NCI-H1417 (cell line): ENCODE measurements at regions not wholly inside any gene's neighbourhood (a gene's known extent, or its start where the extent isn't known, plus 50 kb on each side); places are given as distances from the start of the nearest gene placed in this dataset.
"Not testable (repeated sequence)": the region's sequence is repeated elsewhere in the genome, so short reads cannot be mapped to it uniquely, and the experiment has no call there.

Experiments used
- DNase-seq, 3 experiments: peaks; one replicate each; lab custom pipeline; 2025; lab: John Stamatoyannopoulos, UW

DNA sequence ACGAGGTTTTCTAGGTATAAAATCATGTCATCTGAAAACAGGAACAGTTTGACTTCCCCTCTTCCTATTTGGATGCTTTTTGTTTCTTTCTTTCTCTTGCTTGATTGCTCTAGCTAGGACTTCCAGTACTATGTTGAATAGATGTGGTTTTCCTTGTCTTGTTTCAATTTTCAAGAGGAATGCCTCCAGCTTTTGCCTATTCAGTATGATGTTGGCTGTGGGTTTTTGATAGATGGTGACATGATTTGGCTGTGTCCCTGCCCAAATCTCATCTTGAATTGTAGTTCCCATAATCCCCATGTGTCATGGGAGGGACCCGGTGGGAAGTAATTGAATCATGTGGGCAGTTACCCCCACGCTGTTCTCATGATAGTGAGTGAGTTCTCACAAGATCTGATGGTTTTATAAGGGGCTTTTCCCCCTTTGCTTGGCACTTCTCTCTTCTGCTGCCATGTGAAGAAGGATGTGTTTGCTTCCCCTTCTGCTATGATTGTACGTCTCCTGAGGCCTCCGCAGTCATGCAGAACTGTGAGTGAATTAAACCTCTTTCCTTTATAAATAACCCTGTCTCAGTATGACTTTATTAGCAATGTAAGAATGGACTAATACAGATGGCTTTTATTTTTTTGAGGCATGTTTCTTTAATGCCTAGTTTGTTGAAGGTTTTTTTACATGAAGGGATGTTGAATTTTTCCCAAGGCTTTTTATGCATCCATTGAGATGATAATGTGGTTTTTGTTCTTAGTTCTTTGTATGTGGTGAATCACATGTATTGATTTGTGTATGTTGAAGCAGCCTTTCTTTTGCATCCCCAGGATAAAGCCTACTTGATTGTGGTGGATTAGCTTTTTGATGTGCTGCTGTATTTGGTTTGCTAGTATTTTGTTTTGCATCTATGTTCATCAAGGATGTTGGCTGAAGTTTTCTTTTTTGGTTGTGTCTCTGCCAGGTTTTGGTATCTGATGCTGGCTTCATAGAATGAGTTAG lies 239.1 kb downstream of the THBS2 start:
- DNase-seq = no peak

DNA sequence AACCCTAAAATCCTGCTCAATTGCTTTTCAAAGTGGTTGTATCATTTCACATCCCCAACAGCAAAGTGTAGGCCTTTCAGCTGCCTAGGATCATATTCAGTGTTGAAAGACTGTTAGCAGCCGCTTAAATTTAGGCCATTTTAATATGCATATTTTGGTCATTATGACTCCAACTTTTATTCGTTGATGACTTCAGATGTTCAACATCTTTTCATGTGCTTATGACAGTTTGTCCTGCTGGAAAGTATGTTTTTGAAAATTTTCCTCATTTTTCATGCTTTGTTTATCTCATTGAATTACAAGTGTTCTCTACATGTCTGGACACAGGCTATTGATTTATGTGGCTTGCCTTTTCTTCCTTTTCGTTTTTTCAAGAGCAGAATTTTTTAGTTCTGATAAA lies 244.0 kb downstream of the THBS2 start:
- no peak for DNase-seq

DNA sequence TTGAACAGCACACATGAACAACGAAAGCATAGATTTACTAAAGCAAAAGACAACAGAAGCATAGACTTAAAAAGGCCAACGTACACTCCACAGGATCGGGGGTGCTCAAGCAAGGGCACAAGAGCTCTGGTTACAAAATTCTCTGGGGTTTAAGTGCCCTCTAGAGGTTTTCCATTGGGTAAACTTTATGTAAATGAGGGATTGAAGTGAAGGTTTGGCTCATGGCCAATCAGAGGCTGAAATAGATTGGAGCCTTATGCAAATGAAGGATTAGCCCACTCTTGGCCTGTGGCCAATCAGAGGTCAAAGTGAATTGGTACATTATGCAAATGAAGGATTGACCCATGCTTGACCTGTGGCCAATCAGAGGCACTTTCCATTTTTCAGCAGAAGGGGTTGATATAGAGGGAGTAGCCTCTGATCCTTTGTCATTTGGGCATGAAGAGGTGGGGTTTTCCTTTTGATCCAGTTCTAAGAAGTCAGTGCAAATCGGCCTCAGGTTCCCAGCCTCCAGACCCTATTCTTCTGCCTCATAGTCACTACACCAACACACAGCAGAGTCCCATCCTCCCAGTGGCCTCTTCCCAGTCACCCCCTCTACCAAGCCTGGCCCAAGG lies 244.9 kb downstream of the THBS2 start:
- peak in 2 of 3 experiments; percentile 52 to 56 for DNase-seq

DNA sequence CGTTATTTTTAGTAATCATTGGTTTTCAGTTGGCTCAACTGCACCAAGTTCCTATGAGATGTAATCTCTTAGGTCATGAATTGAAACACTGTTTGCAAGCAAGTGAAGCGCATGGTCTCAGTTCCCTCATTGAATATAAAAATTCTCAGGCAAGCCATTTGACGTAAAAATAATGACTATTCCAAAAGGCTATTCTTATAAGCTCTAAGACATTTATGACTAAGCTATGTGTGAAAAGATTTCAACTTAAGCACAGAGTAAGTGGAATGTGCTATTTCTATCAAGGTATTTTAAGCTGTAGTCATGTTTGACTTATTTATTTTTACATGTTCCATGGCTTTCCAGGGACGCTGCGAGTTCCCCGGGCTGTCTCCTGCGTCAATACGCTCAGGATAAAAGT lies 248.5 kb downstream of the THBS2 start:
- no peak for DNase-seq

DNA sequence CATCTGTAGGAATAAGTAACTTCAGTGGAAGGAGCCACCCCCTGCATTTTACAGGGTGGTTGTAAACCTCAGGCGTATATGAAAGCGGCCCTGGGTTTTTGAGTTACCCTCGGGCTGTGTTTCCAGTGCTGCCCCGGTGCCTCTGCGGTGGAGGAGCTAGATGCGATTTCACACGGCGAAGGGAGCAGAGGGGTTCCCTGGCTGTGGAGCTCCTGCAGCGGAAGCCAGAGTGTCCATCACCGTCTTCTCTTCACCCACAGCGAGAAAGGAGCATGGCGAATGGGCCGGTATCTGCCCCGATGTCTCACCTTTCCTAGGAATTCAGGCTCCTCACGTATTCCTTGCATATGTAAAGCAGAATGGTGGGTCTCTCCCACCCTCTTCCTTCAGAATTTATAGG lies 253.6 kb downstream of the THBS2 start:
- no peak for DNase-seq

DNA sequence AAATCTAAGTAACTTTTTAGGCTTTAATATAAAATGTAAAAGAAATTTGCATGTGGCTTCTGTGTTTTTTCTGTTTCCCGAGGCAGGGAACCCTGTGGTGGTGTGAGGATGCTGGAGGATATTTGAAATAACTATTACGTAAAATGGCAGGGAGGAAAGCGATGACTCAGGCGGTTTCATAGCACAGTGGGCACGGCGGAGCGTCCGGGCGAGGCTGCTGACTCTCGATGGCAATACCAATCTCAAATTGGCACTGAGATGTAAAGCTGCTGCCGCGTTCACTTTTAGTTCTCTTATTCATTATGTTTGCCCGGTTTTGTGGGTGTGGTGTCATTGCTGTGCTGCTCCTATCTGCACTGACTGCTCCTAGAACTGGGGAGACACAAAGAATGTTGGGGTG lies 254.3 kb downstream of the THBS2 start:
- DNase-seq = no peak

DNA sequence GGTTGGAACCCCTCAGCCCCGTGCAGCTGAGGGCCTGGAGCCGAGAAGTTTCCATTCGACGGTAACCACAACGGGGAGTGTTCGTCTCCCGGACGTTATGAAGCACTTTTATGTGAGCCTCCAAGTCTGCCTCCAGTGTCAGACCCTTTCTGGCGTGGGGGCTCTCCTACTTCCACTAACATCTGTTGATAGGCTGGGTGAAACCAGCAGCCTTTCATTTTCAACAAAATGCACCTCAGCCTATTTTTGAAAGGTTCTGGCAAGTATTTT lies 257.4 kb downstream of the THBS2 start:
- no peak for DNase-seq

DNA sequence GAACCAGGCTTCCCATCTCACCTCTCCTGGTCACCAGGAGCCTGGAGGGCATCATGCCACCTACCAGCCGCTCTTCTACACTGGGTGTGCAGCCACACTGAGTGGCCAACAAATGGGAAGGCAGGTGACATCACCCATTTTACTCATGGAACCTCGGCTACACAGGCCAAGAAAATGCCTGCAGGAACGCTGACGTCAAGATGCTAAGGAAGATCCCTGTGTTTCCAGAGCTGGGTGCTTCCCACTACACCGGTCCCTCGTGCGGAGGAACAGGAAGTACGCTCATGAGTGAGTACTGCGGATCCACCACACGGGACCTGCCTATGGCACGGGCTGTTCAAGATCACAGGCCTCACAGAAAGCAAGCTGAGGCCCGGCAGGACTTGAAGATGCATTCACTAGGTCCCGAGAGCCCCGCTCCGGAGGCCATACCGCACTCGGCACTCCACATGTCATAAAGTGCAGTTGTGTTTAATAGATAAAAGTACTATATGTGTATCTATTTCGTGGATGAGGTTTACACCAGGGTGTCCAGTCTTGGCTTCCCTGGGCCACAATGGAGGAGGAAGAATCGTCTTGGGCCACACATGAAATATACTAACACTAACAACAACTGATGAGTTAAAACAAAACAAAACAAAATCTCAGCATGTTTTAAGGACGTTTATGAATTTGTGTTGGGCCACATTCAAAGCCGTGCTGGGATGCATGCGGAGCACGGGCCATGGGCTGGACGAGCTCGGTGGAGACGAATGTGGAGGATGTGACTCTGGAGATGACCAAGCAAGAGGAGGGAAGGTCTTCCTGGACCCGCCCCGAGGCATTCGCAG lies 257.9 kb downstream of the THBS2 start:
- DNase-seq = no peak

DNA sequence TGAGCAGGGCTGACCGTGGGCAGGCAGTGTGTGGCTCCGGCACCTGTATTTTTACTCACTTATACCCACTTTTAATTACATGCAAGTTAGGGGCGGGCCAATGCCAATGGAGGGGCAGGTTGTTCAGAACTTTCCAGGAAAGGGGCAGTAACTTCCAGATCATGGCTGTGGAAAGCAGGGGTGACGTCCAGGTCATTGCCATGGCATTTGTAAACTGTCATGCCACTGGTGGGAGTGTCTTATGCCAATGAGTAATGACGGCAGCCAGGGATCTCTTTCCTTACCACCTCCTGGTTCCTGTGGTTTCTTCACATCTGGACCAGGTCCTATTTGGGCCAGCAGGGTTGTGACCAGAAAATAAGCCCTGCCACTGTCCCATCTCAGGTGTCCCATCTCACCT lies 258.7 kb downstream of the THBS2 start:
- no peak for DNase-seq

DNA sequence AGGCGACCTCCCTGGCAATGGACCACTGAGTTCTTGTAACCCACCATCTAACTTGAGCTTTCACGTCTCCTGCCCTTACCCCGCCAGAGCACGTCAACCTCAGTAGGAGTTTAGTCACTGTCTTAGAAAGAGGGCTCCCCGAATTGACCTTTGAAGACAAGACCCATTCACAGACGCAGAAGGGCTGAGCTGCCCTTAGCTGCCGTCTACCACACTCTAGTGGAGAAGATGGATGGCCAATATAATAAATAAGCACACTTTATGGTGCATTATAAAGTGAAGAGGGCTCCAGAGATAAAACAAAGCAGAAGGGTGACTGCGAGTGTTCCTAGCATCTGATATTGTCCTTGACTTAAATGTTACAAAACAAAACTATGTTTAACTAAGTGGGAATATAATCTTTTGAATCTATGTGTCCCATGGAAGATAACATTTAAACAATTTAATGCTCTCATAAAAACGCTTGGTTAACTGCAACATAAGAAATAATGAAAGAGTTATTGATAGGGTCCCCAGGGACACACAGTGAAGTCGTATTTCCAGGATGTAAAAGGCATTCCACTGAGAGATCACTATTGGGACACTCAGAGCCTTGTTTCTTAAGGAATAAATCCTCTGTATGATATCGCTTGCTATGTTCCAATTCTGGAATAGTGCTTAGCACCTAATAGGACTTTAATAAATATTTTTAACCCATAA lies 261.1 kb downstream of the THBS2 start:
- peak in 1 of 3 experiments; percentile 43 for DNase-seq

DNA sequence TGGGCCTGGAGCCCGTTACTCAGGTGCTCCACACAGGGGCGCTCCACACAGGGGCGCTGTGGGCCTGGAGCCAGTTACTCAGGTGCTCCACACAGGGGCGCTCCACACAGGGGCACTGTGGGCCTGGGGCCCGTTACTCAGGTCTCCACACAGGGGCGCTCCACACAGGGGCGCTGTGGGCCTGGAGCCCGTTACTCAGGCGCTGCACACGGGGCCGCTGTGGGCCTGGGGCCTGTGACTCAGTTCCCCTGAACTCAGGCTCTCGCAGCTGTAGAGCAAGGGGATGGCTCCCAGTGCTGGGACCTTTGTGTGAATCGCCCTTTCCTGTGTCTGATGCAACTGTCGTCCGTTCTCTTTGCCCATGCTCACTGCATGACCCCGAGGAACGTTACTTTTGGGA lies 262.0 kb downstream of the THBS2 start:
- not testable (repeated sequence) for DNase-seq

DNA sequence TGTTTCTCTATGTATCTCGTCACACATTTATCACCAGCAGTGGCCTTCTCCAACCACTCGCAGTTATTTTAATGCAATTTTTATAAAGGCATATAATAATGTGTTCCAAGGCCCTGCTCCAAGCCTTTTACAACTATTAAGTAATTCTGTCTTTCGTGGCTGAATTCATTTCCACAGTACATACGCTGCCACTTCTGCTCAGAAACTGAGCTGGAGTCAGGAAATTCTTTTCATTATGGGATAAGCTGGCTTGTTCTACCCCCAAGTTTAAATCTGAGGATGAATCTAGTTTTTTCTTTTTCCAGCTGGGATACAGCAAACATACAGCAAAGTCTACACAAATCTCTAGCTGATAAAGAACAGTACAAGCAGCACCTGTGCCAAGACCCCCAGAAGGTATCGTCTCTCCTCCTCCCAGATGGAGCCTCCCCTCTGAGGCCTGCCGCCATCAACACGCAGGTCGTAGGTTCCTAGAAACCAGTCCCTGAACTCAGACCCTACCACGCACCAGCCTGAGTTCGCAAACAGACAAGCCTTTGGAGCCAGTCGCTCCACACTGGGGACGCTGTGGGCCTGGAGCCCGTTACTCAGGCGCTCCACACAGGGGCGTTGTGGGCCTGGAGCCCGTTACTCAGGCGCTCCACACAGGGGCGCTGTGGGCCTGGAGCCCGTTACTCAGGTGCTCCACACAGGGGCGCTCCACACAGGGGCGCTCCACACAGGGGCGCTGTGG lies 263.5 kb downstream of the THBS2 start:
- DNase-seq = no peak

DNA sequence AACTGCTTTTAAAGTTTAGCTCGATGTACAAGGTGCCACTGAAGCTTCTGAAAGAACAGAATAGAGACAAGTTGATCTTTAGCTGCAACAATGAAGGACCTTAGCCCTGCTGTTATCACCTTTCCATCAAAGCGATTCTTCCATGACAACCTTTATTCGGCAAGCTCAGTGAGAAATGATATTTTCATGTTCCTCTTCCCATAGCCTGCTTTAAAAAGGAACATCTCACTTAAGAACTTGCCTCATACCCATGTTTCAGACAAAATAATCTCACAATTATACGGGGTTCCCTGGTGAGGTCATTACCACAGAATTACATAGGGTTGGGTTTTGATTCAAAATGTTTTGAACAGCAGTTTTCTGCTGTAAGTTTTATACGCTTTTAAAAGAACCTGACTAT lies 264.2 kb downstream of the THBS2 start:
- DNase-seq = no peak

DNA sequence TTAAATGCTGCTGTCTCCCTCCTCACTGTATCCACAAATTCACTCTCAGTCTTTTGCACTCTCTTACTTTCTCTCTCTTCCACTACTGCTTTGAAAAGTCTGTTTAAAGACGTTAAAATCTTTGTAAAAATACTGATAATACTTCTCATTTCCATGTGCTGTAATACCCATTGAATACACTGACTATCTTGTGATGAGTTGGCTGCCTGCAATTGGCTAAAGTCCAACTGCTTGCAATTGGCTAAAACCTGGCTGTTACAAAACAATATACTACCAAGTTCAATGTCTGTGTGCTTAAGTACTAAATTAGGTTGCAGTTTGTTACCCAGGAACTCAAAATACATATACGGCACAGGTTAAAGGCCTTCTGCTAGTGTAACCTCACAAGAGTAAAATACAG lies 264.8 kb downstream of the THBS2 start:
- no peak for DNase-seq

DNA sequence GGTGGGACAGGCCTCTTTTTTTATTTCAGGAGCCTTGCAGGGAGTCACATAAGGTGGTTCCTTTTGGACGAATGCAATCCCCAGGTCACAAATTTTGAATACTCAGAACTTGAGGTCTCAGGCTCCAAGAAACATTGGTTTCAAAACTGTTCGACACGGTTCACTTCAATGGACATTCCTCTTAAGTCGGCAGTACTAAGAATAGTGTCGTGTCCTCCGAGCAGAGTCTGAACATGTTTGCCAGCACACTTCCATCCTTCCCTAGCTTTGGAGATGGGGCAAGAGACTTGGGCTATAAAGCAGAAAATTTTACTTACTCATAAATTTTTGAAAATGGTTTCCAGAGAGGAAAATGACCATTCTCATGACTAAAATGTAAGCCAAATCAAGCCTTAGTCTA lies 265.4 kb downstream of the THBS2 start:
- no peak for DNase-seq

DNA sequence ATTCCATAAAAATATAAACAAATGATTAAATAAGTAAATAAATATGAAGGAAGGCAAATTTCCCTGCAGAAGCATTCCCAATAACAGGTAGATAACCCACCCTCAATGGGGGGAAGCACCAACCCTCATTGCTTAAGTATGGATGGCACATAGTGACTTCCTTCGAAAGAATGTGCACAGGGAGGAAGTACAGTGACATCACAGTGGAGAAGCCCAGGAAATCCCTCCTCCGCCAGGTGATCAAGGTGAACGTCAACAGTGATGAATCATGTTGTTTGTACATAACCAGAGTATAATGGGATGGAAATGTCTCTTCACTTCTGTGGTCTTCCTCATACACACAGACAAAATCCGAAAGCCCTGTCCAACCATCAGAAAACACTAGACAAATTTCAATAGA lies 267.9 kb downstream of the THBS2 start:
- no peak for DNase-seq

DNA sequence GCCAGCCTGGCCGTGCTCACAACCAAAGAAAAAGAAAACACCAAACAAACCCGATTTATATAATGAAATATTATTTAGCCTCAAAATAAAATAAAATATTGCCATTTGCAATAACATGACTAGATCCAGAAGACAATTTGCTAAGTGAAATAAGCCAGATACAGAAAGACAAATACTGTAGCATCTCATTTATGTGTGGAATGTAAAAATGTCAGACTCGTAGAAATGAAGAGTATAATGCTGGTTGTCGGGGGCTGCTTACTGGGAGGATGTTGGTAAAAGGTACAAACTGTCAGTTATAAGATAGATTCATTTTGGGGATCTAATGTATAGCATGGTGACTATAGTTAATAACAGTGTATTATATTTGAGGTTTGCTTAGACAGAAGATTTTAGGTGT lies 269.7 kb downstream of the THBS2 start:
- DNase-seq = no peak

DNA sequence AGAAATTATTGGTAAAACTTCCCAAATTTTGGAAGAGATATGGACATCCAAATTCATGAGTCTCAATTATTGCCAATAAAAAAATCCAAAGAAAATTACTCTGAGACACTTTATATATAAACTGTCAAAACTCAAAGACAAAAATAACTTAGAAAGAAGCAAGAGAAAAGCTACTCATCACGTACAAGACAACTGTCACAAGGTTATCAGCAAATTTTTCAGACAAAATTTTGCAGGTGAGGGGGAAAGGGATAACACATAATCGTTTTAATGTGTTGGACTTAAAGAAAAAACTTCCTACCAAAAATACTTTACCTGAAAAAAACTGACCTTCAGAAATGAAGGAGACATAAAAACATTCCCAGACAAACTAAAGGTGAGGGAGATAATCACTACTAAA lies 272.5 kb downstream of the THBS2 start:
- DNase-seq = no peak

DNA sequence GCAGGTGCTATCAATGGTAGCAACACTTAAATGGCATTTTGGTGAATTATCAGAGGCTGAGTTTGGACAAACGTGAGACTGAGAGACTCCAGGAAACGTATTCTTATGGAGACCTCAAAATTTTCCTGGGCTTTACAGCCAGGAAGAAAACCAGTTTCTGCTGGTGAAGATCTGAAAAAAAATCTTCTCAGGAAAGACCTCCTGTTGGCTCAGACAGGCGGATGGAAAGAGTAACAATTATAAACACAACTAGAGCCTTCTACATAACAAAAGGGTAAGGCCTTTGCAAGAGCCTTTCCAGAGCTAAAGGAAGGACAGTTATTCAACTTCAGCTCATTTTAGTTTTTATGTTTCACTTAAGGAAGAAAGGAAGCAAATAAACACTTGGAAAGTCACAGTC lies 274.4 kb downstream of the THBS2 start:
- DNase-seq = no peak

DNA sequence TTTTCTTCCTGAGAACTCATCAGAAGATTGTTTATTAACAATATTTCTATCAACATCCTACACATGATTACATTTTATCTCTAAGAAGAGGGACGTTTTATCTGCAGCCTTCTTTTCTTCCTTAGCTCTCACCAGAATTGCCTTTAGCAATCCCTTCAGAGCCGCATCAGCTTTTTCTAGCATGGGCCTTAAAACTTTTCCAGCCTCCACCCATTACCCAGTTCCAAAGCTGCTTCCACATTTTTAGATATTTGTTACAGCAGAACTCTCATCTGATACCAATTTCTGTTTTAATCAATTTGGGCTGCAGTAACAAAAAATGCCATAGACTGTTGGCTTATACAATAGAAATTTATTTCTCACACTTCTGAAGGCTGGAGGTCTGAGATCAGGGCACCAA lies 281.5 kb downstream of the THBS2 start:
- DNase-seq = no peak

DNA sequence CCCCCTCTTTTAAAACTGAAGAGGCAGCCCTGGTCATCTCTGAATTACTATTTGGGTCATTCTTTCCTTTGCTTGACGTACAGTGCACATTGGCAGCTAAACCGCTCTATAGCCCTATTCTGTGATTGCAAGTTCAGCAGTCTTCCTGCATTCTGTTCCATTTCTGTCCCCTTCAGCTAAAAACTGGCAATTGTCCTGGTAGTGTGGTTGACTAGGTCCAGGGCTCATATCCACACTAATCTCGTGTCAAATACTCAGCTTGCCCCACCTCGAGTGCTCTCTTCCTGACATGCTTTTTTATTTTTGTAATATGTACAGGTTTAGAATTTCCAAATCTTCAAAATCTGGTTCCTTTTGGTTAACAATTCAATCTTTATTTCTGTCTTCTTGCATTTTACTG lies 282.1 kb downstream of the THBS2 start:
- no peak for DNase-seq

DNA sequence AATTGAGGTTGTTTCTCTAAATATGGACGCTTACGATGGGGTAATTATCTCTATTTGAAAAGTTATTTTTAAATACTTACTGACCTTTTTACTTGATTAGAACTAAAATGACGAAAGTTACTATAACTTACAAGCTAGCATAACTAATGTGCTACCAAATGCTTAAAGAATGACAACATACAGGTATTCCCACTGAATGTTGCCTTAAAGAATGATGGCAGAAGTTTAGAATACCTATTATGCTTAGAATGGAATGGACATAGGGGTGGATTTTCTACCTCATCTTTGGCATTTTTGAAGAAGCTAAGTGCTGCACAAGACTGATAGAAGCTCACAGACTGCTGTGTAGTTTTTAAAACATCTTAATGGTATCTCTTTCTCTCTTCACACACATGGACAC lies 284.8 kb downstream of the THBS2 start:
- no peak for DNase-seq
